ENCODE measurements at regions not wholly inside any gene's neighbourhood (a gene's known extent, or its start where the extent isn't known, plus 50 kb on each side); places are given as distances from the start of the nearest gene placed in this dataset.
"Not testable (repeated sequence)": the region's sequence is repeated elsewhere in the genome, so short reads cannot be mapped to it uniquely, and the experiment has no call there.

- no peaks in the 10 kb centered on the region for H3K36me3 Mint-ChIP-seq (ENCODE audit: low read depth)
- POLR2A ChIA-PET, result no interaction called here
These were observed 240.2 kb upstream of the ADAMTS3 start for GRCh38 chr4:72809208-72809607.

GRCh38 chr4:72805284-72805683, 236.3 kb upstream of the ADAMTS3 start:
- no peaks in the 10 kb centered on the region for H3K4me1 Mint-ChIP-seq (ENCODE audit: low read depth)
- POLR2A ChIA-PET, result no interaction called here
- CTCF ChIA-PET, result no interaction called here
- no peak overlapping the region for H3K4me3 Mint-ChIP-seq
- no peak overlapping the region for H3K27ac Mint-ChIP-seq
- no peaks in the 10 kb centered on the region for H3K36me3 Mint-ChIP-seq (ENCODE audit: low read depth)
- no peaks in the 10 kb centered on the region for H3K9me3 Mint-ChIP-seq (ENCODE audit: insufficient read depth)
- DNase-seq (no peak), ATAC-seq (no peak)
- H3K27me3 Mint-ChIP-seq (ENCODE audit: low read depth), result no peaks in the 10 kb centered on the region

More at GRCh38 chr4:72809208-72809607, 240.2 kb upstream of the ADAMTS3 start:
- H3K9me3 Mint-ChIP-seq (ENCODE audit: insufficient read depth), result no peaks in the 10 kb centered on the region
- ATAC-seq (no peak), DNase-seq (no peak)
- H3K4me1 Mint-ChIP-seq (ENCODE audit: low read depth), result no peaks in the 10 kb centered on the region
- CTCF ChIA-PET, result no interaction called here
- no peak overlapping the region for H3K4me3 Mint-ChIP-seq
- no peaks in the 10 kb centered on the region for H3K27me3 Mint-ChIP-seq (ENCODE audit: low read depth)
- H3K27ac Mint-ChIP-seq, result no peak overlapping the region

- DNase-seq (no peak), ATAC-seq (no peak)
These were observed 228.5 kb upstream of the ADAMTS3 start for GRCh38 chr4:72797486-72797885.

GRCh38 chr4:72791054-72791453, 222.0 kb upstream of the ADAMTS3 start:
- H3K36me3 Mint-ChIP-seq (ENCODE audit: low read depth), result no peaks in the 10 kb centered on the region
- H3K27me3 Mint-ChIP-seq (ENCODE audit: low read depth), result no peaks in the 10 kb centered on the region
- H3K4me3 Mint-ChIP-seq, result no peak overlapping the region
- H3K4me1 Mint-ChIP-seq (ENCODE audit: low read depth), result no peaks in the 10 kb centered on the region
- ChIA-PET CTCF (no interaction called here), POLR2A (no interaction called here)
- no peak overlapping the region for H3K27ac Mint-ChIP-seq
- ATAC-seq (no peak), DNase-seq (no peak)
- no peaks in the 10 kb centered on the region for H3K9me3 Mint-ChIP-seq (ENCODE audit: insufficient read depth)

More at GRCh38 chr4:72797486-72797885, 228.5 kb upstream of the ADAMTS3 start:
- Mint-ChIP-seq H3K9me3 (ENCODE audit: insufficient read depth) (no peaks in the 10 kb centered on the region), H3K27ac (no peak overlapping the region), H3K4me3 (no peak overlapping the region), H3K27me3 (ENCODE audit: low read depth) (no peaks in the 10 kb centered on the region), H3K36me3 (ENCODE audit: low read depth) (no peaks in the 10 kb centered on the region), H3K4me1 (ENCODE audit: low read depth) (no peaks in the 10 kb centered on the region)
- ChIA-PET CTCF (no interaction called here), POLR2A (no interaction called here)

GRCh38 chr4:72786401-72786990, 217.5 kb upstream of the ADAMTS3 start:
- H3K9me3 Mint-ChIP-seq (ENCODE audit: insufficient read depth), result no peaks in the 10 kb centered on the region
- no peak for ATAC-seq
- H3K36me3 Mint-ChIP-seq (ENCODE audit: low read depth), result no peaks in the 10 kb centered on the region
- no peak overlapping the region for H3K27ac Mint-ChIP-seq
- ChIA-PET CTCF (no interaction called here), POLR2A (no interaction called here)
- H3K4me1 Mint-ChIP-seq (ENCODE audit: low read depth), result no peaks in the 10 kb centered on the region
- H3K27me3 Mint-ChIP-seq (ENCODE audit: low read depth), result no peaks in the 10 kb centered on the region
- DNase-seq, result no peak
- H3K4me3 Mint-ChIP-seq, result no peak overlapping the region

GRCh38 chr4:72779241-72779640, 210.2 kb upstream of the ADAMTS3 start:
- DNase-seq, result no peak
- no peaks in the 10 kb centered on the region for H3K36me3 Mint-ChIP-seq (ENCODE audit: low read depth)
- H3K27me3 Mint-ChIP-seq (ENCODE audit: low read depth), result no peaks in the 10 kb centered on the region
- no peak for ATAC-seq
- H3K27ac Mint-ChIP-seq, result no peak overlapping the region
- POLR2A ChIA-PET, result no interaction called here
- no peaks in the 10 kb centered on the region for H3K4me1 Mint-ChIP-seq (ENCODE audit: low read depth)
- H3K4me3 Mint-ChIP-seq, result no peak overlapping the region
- CTCF ChIA-PET, result no interaction called here
- H3K9me3 Mint-ChIP-seq (ENCODE audit: insufficient read depth), result no peaks in the 10 kb centered on the region

GRCh38 chr4:72777436-72777835, 208.4 kb upstream of the ADAMTS3 start:
- ChIA-PET POLR2A (no interaction called here), CTCF (no interaction called here)
- DNase-seq, result no peak
- no peak for ATAC-seq
- Mint-ChIP-seq H3K4me3 (no peak overlapping the region), H3K36me3 (ENCODE audit: low read depth) (no peaks in the 10 kb centered on the region), H3K27me3 (ENCODE audit: low read depth) (no peaks in the 10 kb centered on the region), H3K4me1 (ENCODE audit: low read depth) (no peaks in the 10 kb centered on the region), H3K9me3 (ENCODE audit: insufficient read depth) (no peaks in the 10 kb centered on the region), H3K27ac (no peak overlapping the region)

GRCh38 chr4:72770708-72771107, 201.7 kb upstream of the ADAMTS3 start:
- POLR2A ChIA-PET, result no interaction called here
- no peak for ATAC-seq
- no peaks in the 10 kb centered on the region for H3K27me3 Mint-ChIP-seq (ENCODE audit: low read depth)

GRCh38 chr4:72768364-72768763, 199.3 kb upstream of the ADAMTS3 start:
- CTCF ChIA-PET, result no interaction called here
- H3K27me3 Mint-ChIP-seq (ENCODE audit: low read depth), result no peaks in the 10 kb centered on the region
- ATAC-seq (no peak), DNase-seq (no peak)
- H3K27ac Mint-ChIP-seq, result no peak overlapping the region
- H3K36me3 Mint-ChIP-seq (ENCODE audit: low read depth), result no peaks in the 10 kb centered on the region
- POLR2A ChIA-PET, result no interaction called here
- no peaks in the 10 kb centered on the region for H3K9me3 Mint-ChIP-seq (ENCODE audit: insufficient read depth)
- H3K4me3 Mint-ChIP-seq, result no peak overlapping the region
- H3K4me1 Mint-ChIP-seq (ENCODE audit: low read depth), result no peaks in the 10 kb centered on the region

More at GRCh38 chr4:72770708-72771107, 201.7 kb upstream of the ADAMTS3 start:
- H3K4me1 Mint-ChIP-seq (ENCODE audit: low read depth), result no peaks in the 10 kb centered on the region
- H3K27ac Mint-ChIP-seq, result no peak overlapping the region
- CTCF ChIA-PET, result no interaction called here
- no peaks in the 10 kb centered on the region for H3K36me3 Mint-ChIP-seq (ENCODE audit: low read depth)
- DNase-seq, result no peak
- no peak overlapping the region for H3K4me3 Mint-ChIP-seq
- no peaks in the 10 kb centered on the region for H3K9me3 Mint-ChIP-seq (ENCODE audit: insufficient read depth)

GRCh38 chr4:72767618-72768302, 198.7 kb upstream of the ADAMTS3 start:
- ChIA-PET CTCF (no interaction called here), POLR2A (no interaction called here)
- H3K4me1 Mint-ChIP-seq (ENCODE audit: low read depth), result no peaks in the 10 kb centered on the region
- no peaks in the 10 kb centered on the region for H3K27me3 Mint-ChIP-seq (ENCODE audit: low read depth)
- no peak overlapping the region for H3K4me3 Mint-ChIP-seq
- no peaks in the 10 kb centered on the region for H3K36me3 Mint-ChIP-seq (ENCODE audit: low read depth)
- ATAC-seq, result no peak
- no peak overlapping the region for H3K27ac Mint-ChIP-seq
- DNase-seq, result no peak
- H3K9me3 Mint-ChIP-seq (ENCODE audit: insufficient read depth), result no peaks in the 10 kb centered on the region

GRCh38 chr4:72765788-72766187, 196.8 kb upstream of the ADAMTS3 start:
- H3K4me3 Mint-ChIP-seq; DNase-seq; H3K27ac Mint-ChIP-seq; CTCF ChIA-PET; H3K4me1 Mint-ChIP-seq (ENCODE audit: low read depth); H3K9me3 Mint-ChIP-seq (ENCODE audit: insufficient read depth); ATAC-seq; H3K27me3 Mint-ChIP-seq (ENCODE audit: low read depth); H3K36me3 Mint-ChIP-seq (ENCODE audit: low read depth); POLR2A ChIA-PET: not testable (repeated sequence)

GRCh38 chr4:72761368-72762038, 192.5 kb upstream of the ADAMTS3 start:
- no peaks in the 10 kb centered on the region for H3K36me3 Mint-ChIP-seq (ENCODE audit: low read depth)
- no peaks in the 10 kb centered on the region for H3K4me1 Mint-ChIP-seq (ENCODE audit: low read depth)
- CTCF ChIA-PET, result no interaction called here
- no peak overlapping the region for H3K27ac Mint-ChIP-seq
- DNase-seq (no peak), ATAC-seq (no peak)
- H3K4me3 Mint-ChIP-seq, result no peak overlapping the region
- POLR2A ChIA-PET, result no interaction called here
- no peaks in the 10 kb centered on the region for H3K27me3 Mint-ChIP-seq (ENCODE audit: low read depth)
- no peaks in the 10 kb centered on the region for H3K9me3 Mint-ChIP-seq (ENCODE audit: insufficient read depth)
